ENCODE measurements at regions not wholly inside any gene's neighbourhood (a gene's known extent, or its start where the extent isn't known, plus 50 kb on each side); places are given as distances from the start of the nearest gene placed in this dataset.

DNA sequence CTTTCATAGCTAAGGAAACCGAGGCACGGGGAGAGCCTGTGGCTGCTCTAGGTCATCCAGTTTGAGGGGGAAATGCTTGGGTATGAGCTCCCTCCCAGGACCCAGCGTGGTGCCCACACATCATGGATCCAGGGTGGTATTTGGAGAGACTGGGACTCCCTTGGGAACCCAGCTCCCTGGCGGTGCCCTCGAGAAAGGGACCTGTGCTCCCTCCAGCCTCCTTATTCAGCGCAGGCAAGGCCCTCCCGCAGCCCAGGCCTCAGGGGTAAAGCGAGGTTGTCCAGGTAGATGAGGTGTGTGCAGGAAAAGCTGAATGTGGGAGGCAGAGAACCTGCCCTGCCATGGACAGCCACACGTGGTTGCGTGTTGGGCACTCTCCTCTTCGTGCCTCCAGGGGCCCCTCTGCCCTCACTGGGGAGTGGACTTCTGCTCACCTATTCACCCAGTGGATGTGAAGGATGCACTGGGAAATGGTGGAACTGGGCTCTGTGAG is 53.8 kb upstream of the GPR78 start:
- H3K9me3 Mint-ChIP-seq: peaks cover 3% of the 10 kb centered on the region
- H3K4me1 Mint-ChIP-seq: no peaks in the 10 kb centered on the region
- no peaks in the 10 kb centered on the region for H3K27me3 Mint-ChIP-seq
- H3K4me3 Mint-ChIP-seq: no peak overlapping the region
- ATAC-seq (replicated peaks): no peak
- H3K27ac Mint-ChIP-seq: no peak overlapping the region
- H3K36me3 Mint-ChIP-seq (ENCODE audit: low read depth): no peaks in the 10 kb centered on the region

DNA sequence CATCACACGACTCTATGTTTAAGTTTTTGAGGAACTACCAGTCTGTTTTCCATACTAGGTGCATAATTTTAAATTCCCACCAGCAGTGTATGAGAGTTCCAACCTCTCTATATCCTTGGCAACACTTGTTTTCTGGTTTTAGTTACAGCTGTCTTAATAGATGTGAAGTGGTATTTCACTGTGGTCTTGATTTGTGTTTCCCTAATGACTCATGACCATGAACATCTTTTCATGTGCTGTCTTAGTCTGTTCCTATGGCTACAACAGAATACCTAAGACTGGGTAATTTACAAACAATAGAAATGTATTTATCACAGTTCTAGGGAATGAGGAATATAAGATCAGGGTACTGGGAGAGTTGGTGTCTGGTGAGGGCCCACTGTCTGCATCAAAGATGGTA is 51.5 kb upstream of the GPR78 start:
- ATAC-seq (replicated peaks): peak; percentile 77
- no peaks in the 10 kb centered on the region for H3K36me3 Mint-ChIP-seq (ENCODE audit: low read depth)
- H3K27me3 Mint-ChIP-seq: peaks cover 4% of the 10 kb centered on the region
- H3K27ac Mint-ChIP-seq: no peak overlapping the region
- H3K4me3 Mint-ChIP-seq: no peak overlapping the region
- no peaks in the 10 kb centered on the region for H3K4me1 Mint-ChIP-seq
- no peaks in the 10 kb centered on the region for H3K9me3 Mint-ChIP-seq
